ENCODE measurements at regions not wholly inside any gene's neighbourhood (a gene's known extent, or its start where the extent isn't known, plus 50 kb on each side); places are given as distances from the start of the nearest gene placed in this dataset.

GRCh38 chr2:64704161-64704560 lies 50.4 kb upstream of the SERTAD2 start:
- TF ChIP-seq CTCF (IDR thresholded peaks at IDR 0.05; ENCODE audit: low read depth, low read length): no peak
- DNase-seq (ENCODE audit: low read depth in 2 of 2): no peak
- H3K4me3 ChIP-seq (replicated peaks in 1 of 2; ENCODE audit: low read depth in 2 of 2, low read length in 2 of 2): no peak overlapping the region

GRCh38 chr2:64704996-64705395 lies 51.3 kb upstream of the SERTAD2 start:
- H3K4me3 ChIP-seq (replicated peaks in 1 of 2; ENCODE audit: low read depth in 2 of 2, low read length in 2 of 2): no peak overlapping the region
- TF ChIP-seq CTCF (IDR thresholded peaks at IDR 0.05; ENCODE audit: low read depth, low read length): no peak
- no peak for DNase-seq (ENCODE audit: low read depth in 2 of 2)

- no peak for TF ChIP-seq CTCF (IDR thresholded peaks at IDR 0.05; ENCODE audit: low read depth, low read length)
- no peak for DNase-seq (ENCODE audit: low read depth in 2 of 2)
- no peak overlapping the region for H3K4me3 ChIP-seq (replicated peaks in 1 of 2; ENCODE audit: low read depth in 2 of 2, low read length in 2 of 2)
These were observed 53.6 kb upstream of the SERTAD2 start for GRCh38 chr2:64707276-64707675.

- TF ChIP-seq CTCF (IDR thresholded peaks at IDR 0.05; ENCODE audit: low read depth, low read length): no peak
- H3K4me3 ChIP-seq (replicated peaks in 1 of 2; ENCODE audit: low read depth in 2 of 2, low read length in 2 of 2): no peak overlapping the region
- no peak for DNase-seq (ENCODE audit: low read depth in 2 of 2)
These were observed 55.1 kb upstream of the SERTAD2 start for GRCh38 chr2:64708829-64709228.

- DNase-seq (ENCODE audit: low read depth in 2 of 2): peak; percentile 45 to 56
- no peak overlapping the region for H3K4me3 ChIP-seq (replicated peaks in 1 of 2; ENCODE audit: low read depth in 2 of 2, low read length in 2 of 2)
- no peak for TF ChIP-seq CTCF (IDR thresholded peaks at IDR 0.05; ENCODE audit: low read depth, low read length)
These were observed 57.6 kb upstream of the SERTAD2 start for GRCh38 chr2:64711252-64711800.

GRCh38 chr2:64713686-64714085 lies 60.0 kb upstream of the SERTAD2 start:
- no peak for DNase-seq (ENCODE audit: low read depth in 2 of 2)
- H3K4me3 ChIP-seq (replicated peaks in 1 of 2; ENCODE audit: low read depth in 2 of 2, low read length in 2 of 2): no peak overlapping the region
- TF ChIP-seq CTCF (IDR thresholded peaks at IDR 0.05; ENCODE audit: low read depth, low read length): no peak

- no peak for TF ChIP-seq CTCF (IDR thresholded peaks at IDR 0.05; ENCODE audit: low read depth, low read length)
- H3K4me3 ChIP-seq (replicated peaks in 1 of 2; ENCODE audit: low read depth in 2 of 2, low read length in 2 of 2): no peak overlapping the region
- DNase-seq (ENCODE audit: low read depth in 2 of 2): no peak
These were observed 62.9 kb upstream of the SERTAD2 start for GRCh38 chr2:64716569-64716968.

Data from cardiac fibroblast (primary cell).